OCI-LY7 (cell line): ENCODE measurements at regions not wholly inside any gene's neighbourhood (a gene's known extent, or its start where the extent isn't known, plus 50 kb on each side); places are given as distances from the start of the nearest gene placed in this dataset.

Experiments used
- BruUV-seq: library from RNA; stranded (reverse); fragments of 400-500 nt; replicated peaks from 2 replicates; lab custom pipeline; 2021; lab: Mats Ljungman, UMichigan
- CTCF ChIA-PET: fragments of 300-600 bp; sonication (Branson Sonifier 250); formaldehyde crosslinking; loops from one replicate; lab custom pipeline; 2022; ENCODE audit warnings: antibody characterized with exemption; ENCODE audit not compliant: unreplicated experiment; lab: Charles Lee
- POLR2A ChIA-PET: fragments of 300-600 bp; sonication (Branson Sonifier 250); formaldehyde crosslinking; loops from one replicate; lab custom pipeline; 2022; ENCODE audit warnings: antibody characterized with exemption; lab: Charles Lee
- DNase-seq: peaks from one replicate; pipeline ENCODE4 v3.0.0-alpha.2; 2015; ENCODE audit warnings: low spot score
- H2AFZ ChIP-seq: fragments of 200-600 bp; sonication (generic), shearing (Covaris generic); 2 replicates; pipeline ENCODE4 v1.6.1; 2014; ENCODE audit warnings: mild to moderate bottlenecking, antibody characterized with exemption, low read length, moderate library complexity
- H3K27ac ChIP-seq: fragments of 200-600 bp; sonication (generic); 2 replicates; pipeline ENCODE4 v1.5.1; 2014; ENCODE audit warnings: mixed run types, low read depth, mild to moderate bottlenecking, moderate library complexity, low read length, inconsistent platforms; ENCODE audit not compliant: poor library complexity, severe bottlenecking
- H3K36me3 ChIP-seq: fragments of 200-600 bp; sonication (generic); 2 replicates; pipeline ENCODE4 v1.6.1; 2014; ENCODE audit warnings: mild to moderate bottlenecking, antibody characterized with exemption, low read length, moderate library complexity, mixed read lengths; ENCODE audit not compliant: insufficient read depth
- H3K4me1 ChIP-seq: fragments of 200-600 bp; sonication (generic); 2 replicates; pipeline ENCODE4 v1.5.1; 2014; ENCODE audit warnings: mild to moderate bottlenecking, low read length; ENCODE audit not compliant: insufficient read depth, poor library complexity, severe bottlenecking
- H3K4me2 ChIP-seq: fragments of 200-600 bp; sonication (generic); 2 replicates; pipeline ENCODE4 v1.6.1; 2014; ENCODE audit warnings: mild to moderate bottlenecking, low read length
- H3K4me3 ChIP-seq: fragments of 200-600 bp; sonication (generic); 2 replicates; pipeline ENCODE4 v1.5.1; 2014; ENCODE audit warnings: mild to moderate bottlenecking, low read depth, low read length; ENCODE audit not compliant: poor library complexity, severe bottlenecking
- H3K79me2 ChIP-seq: fragments of 200-600 bp; sonication (generic); 2 replicates; pipeline ENCODE4 v1.6.1; 2016; ENCODE audit warnings: low read depth, mild to moderate bottlenecking, low read length, moderate library complexity, mixed read lengths; ENCODE audit not compliant: insufficient read depth
- H3K9me2 ChIP-seq: fragments of 200-600 bp; sonication (generic); 2 replicates; pipeline ENCODE4 v1.6.1; 2016; ENCODE audit warnings: mild to moderate bottlenecking, low read length, mixed read lengths; ENCODE audit not compliant: insufficient read depth
- H3K9me3 ChIP-seq: fragments of 200-600 bp; sonication (generic); 2 replicates; pipeline ENCODE4 v1.6.1; 2014; ENCODE audit warnings: mild to moderate bottlenecking, mixed run types, low read length, mixed read lengths
- H4K20me1 ChIP-seq: fragments of 200-600 bp; sonication (generic); 2 replicates; pipeline ENCODE4 v1.6.1; 2014; ENCODE audit warnings: mild to moderate bottlenecking, antibody characterized with exemption, low read length, moderate library complexity, mixed read lengths; ENCODE audit not compliant: insufficient read depth
- EZH2phosphoT487 ChIP-seq: fragments of 200-600 bp; sonication (generic); IDR thresholded peaks from 2 replicates; pipeline ENCODE4 v1.6.1; 2018; ENCODE audit warnings: low read depth, borderline replicate concordance, mild to moderate bottlenecking, mixed run types, antibody characterized with exemption, low read length, moderate library complexity, mixed read lengths
- intact Hi-C: fragments of 100-400 bp; cut with micrococcal nuclease; formaldehyde crosslinking; loops from one replicate; pipeline ENCODE4 v1.10.0; 2022; ENCODE audit not compliant: unreplicated experiment
- TF ChIP-seq, protein P1 (sequence below): fragments of 200-600 bp; sonication (generic); conservative IDR thresholded peaks from 2 replicates; pipeline ENCODE4 v1.5.1; 2014; ENCODE audit warnings: mild to moderate bottlenecking, antibody characterized with exemption, low read length, moderate library complexity, mixed read lengths

DNA sequence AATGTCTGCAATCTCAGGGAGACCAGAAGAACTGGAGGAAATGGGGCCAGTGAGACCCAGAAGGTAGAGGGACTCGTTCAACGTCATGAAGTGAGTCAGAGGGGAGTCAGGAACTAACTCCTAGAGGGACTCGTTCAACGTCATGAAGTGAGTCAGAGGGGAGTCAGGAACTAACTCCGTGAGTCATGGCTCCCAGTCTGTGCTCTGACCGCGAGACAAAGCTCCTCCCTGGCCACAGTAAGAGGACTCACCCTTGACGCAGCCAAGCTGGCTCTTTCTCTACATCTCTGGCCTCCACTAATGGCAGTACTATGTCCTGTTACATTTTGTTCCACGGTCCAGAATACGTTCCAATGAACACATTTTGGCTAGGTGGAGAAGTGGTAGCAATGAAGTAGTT is 902.5 kb downstream of the KCNJ2 start:
- CTCF ChIA-PET = no interaction called here
- Histone ChIP-seq H3K27ac (no peak overlapping the region), H3K36me3 (no peaks in the 10 kb centered on the region), H3K79me2 (no peaks in the 10 kb centered on the region), H3K4me1 (no peaks in the 10 kb centered on the region), H3K9me2 (no peaks in the 10 kb centered on the region), H2AFZ (no peak overlapping the region), H4K20me1 (no peaks in the 10 kb centered on the region), H3K4me3 (no peak overlapping the region), H3K9me3 (no peaks in the 10 kb centered on the region), H3K4me2 (no peak overlapping the region)
- DNase-seq = no peak
- TF ChIP-seq, protein P1, sequence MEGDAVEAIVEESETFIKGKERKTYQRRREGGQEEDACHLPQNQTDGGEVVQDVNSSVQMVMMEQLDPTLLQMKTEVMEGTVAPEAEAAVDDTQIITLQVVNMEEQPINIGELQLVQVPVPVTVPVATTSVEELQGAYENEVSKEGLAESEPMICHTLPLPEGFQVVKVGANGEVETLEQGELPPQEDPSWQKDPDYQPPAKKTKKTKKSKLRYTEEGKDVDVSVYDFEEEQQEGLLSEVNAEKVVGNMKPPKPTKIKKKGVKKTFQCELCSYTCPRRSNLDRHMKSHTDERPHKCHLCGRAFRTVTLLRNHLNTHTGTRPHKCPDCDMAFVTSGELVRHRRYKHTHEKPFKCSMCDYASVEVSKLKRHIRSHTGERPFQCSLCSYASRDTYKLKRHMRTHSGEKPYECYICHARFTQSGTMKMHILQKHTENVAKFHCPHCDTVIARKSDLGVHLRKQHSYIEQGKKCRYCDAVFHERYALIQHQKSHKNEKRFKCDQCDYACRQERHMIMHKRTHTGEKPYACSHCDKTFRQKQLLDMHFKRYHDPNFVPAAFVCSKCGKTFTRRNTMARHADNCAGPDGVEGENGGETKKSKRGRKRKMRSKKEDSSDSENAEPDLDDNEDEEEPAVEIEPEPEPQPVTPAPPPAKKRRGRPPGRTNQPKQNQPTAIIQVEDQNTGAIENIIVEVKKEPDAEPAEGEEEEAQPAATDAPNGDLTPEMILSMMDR = no peak
- no peak for TF ChIP-seq EZH2phosphoT487
- no TSS peak for BruUV-seq
- intact Hi-C loops = no loop called here
- POLR2A ChIA-PET = no interaction called here

DNA sequence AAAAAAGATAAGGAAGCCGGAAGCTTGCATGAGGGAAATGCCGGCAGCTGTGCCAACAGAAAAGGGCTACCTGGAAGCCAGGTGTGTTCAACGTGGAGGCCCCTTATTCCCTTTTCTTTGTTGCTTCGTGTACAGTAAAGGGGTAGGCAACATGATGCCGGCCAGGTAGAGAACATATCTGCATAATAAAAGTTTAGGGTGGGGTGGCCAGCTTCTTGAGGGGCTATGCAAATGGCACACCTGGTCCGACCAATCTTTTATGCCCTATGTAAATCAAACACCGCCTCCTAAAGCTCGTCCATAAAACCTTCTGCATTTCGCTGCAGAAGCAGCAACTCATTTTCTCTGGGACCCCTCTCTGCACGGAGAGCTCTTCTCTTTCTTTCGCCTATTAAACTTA is 911.6 kb downstream of the KCNJ2 start:
- ChIA-PET CTCF (no interaction called here), POLR2A (no interaction called here)
- no peak overlapping the region for H3K27ac ChIP-seq
- no peak for DNase-seq
- H3K4me3 ChIP-seq = no peak overlapping the region
- BruUV-seq = no TSS peak
- no peak overlapping the region for H3K4me2 ChIP-seq
- H4K20me1 ChIP-seq = no peaks in the 10 kb centered on the region
- H3K36me3 ChIP-seq = no peaks in the 10 kb centered on the region
- no peaks in the 10 kb centered on the region for H3K9me2 ChIP-seq
- H3K4me1 ChIP-seq = no peaks in the 10 kb centered on the region
- H3K79me2 ChIP-seq = no peaks in the 10 kb centered on the region
- TF ChIP-seq, protein P1 = no peak
- TF ChIP-seq EZH2phosphoT487 = no peak
- intact Hi-C loops = loop anchor here (5.0 to 10.0 kb wide), 2 partner anchors 384 to 444 kb away; no protein-coding TSS in a partner anchor
- H3K9me3 ChIP-seq = no peaks in the 10 kb centered on the region
- H2AFZ ChIP-seq = no peak overlapping the region

GRCh38 chr17:71081666-71082065 is 912.3 kb downstream of the KCNJ2 start:
- no peaks in the 10 kb centered on the region for H3K36me3 ChIP-seq
- no peaks in the 10 kb centered on the region for H3K9me3 ChIP-seq
- CTCF ChIA-PET = no interaction called here
- DNase-seq = no peak
- H3K4me3 ChIP-seq = no peak overlapping the region
- no peaks in the 10 kb centered on the region for H4K20me1 ChIP-seq
- no peak overlapping the region for H3K4me2 ChIP-seq
- H3K4me1 ChIP-seq = no peaks in the 10 kb centered on the region
- no peak overlapping the region for H3K27ac ChIP-seq
- BruUV-seq = no TSS peak
- no peaks in the 10 kb centered on the region for H3K9me2 ChIP-seq
- no peaks in the 10 kb centered on the region for H3K79me2 ChIP-seq
- no peak for TF ChIP-seq EZH2phosphoT487
- TF ChIP-seq, protein P1 = no peak
- H2AFZ ChIP-seq = no peak overlapping the region
- POLR2A ChIA-PET = no interaction called here
- intact Hi-C loops = loop anchor here (5.0 to 10.0 kb wide), 2 partner anchors 383 to 444 kb away; no protein-coding TSS in a partner anchor
